HL-60 (cell line): ENCODE measurements at regions not wholly inside any gene's neighbourhood (a gene's known extent, or its start where the extent isn't known, plus 50 kb on each side); places are given as distances from the start of the nearest gene placed in this dataset.

Experiments
- DNase-seq, 2 experiments: peaks; one replicate each; pipeline ENCODE4 v3.0.0-alpha.2; 2010 to 2020; ENCODE audit warnings: low read depth in 1 of 2, low spot score in 1 of 2
- H3K27ac ChIP-seq: fragments of 250-450 bp; sonication (Bioruptor Pico); replicated peaks from 2 replicates; pipeline ENCODE4 v1.5.1; 2020; ENCODE audit warnings: mild to moderate bottlenecking, moderate library complexity
- H3K27me3 ChIP-seq: fragments of 250-450 bp; sonication (Bioruptor Pico); 2 replicates; pipeline ENCODE4 v1.5.1; 2021; ENCODE audit warnings: mild to moderate bottlenecking, moderate library complexity; ENCODE audit not compliant: insufficient read depth, poor library complexity, severe bottlenecking
- H3K4me3 ChIP-seq: replicated peaks from 2 replicates; pipeline ENCODE4 v1.5.1; 2011; ENCODE audit warnings: mild to moderate bottlenecking, control low read depth, low read length; ENCODE audit not compliant: insufficient read depth
- CTCF ChIP-seq: IDR thresholded peaks from one replicate; pipeline ENCODE4 v1.5.1; 2011; ENCODE audit warnings: low read length, control low read depth, inconsistent platforms; ENCODE audit not compliant: insufficient read depth
- GABPA ChIP-seq: IDR thresholded peaks from 2 replicates; pipeline ENCODE4 v1.6.1; 2012; ENCODE audit warnings: low read depth
- POLR2AphosphoS5 ChIP-seq: IDR thresholded peaks from 2 replicates; pipeline ENCODE4 v1.6.1; 2012; ENCODE audit warnings: low read depth
- REST ChIP-seq: IDR thresholded peaks from 2 replicates; pipeline ENCODE4 v1.6.1; 2012; ENCODE audit warnings: low read depth; ENCODE audit not compliant: insufficient replicate concordance
- SPI1 ChIP-seq: IDR thresholded peaks from 2 replicates; pipeline ENCODE4 v1.6.1; 2012; ENCODE audit warnings: low read depth, mild to moderate bottlenecking, borderline replicate concordance

- Histone ChIP-seq H3K27me3 (no peaks in the 10 kb centered on the region), H3K27ac (no peak overlapping the region), H3K4me3 (no peak overlapping the region)
- no peak for DNase-seq
- TF ChIP-seq SPI1 (no peak), POLR2AphosphoS5 (no peak), GABPA (no peak), REST (no peak), CTCF (no peak)
These were observed 87.7 kb upstream of the PLEKHG7 start for GRCh38 chr12:92615086-92615485.

- H3K4me3 ChIP-seq = no peak overlapping the region
- no peak for DNase-seq
- no peak for TF ChIP-seq SPI1
- TF ChIP-seq CTCF = no peak
- TF ChIP-seq GABPA = no peak
- H3K27me3 ChIP-seq = no peaks in the 10 kb centered on the region
- no peak overlapping the region for H3K27ac ChIP-seq
These were observed 88.3 kb upstream of the PLEKHG7 start for GRCh38 chr12:92614502-92614901.

- no peak for TF ChIP-seq CTCF
- TF ChIP-seq POLR2AphosphoS5 = no peak
- no peak for TF ChIP-seq REST
- no peak for TF ChIP-seq GABPA
- TF ChIP-seq SPI1 = no peak
- Histone ChIP-seq H3K27ac (no peak overlapping the region), H3K4me3 (no peak overlapping the region), H3K27me3 (no peaks in the 10 kb centered on the region)
- no peak for DNase-seq
These were observed 88.8 kb upstream of the PLEKHG7 start for GRCh38 chr12:92614001-92614400.

GRCh38 chr12:92612611-92613010, 90.2 kb upstream of the PLEKHG7 start:
- Histone ChIP-seq H3K4me3 (no peak overlapping the region), H3K27me3 (no peaks in the 10 kb centered on the region), H3K27ac (no peak overlapping the region)
- no peak for DNase-seq
- TF ChIP-seq GABPA (no peak), REST (no peak), POLR2AphosphoS5 (no peak), SPI1 (no peak), CTCF (no peak)
